Vagina (tissue), 2 donors: ENCODE measurements at regions not wholly inside any gene's neighbourhood (a gene's known extent, or its start where the extent isn't known, plus 50 kb on each side); places are given as distances from the start of the nearest gene placed in this dataset.

Experiments
- DNase-seq, 2 donors: peaks; one replicate each; pipeline ENCODE4 v3.0.0-alpha.2; 2017; ENCODE audit errors: extremely low spot score in 2 of 2
- H3K27ac ChIP-seq: fragments of 200-600 bp; sonication (generic); one replicate; pipeline ENCODE4 v1.5.1; 2019
- H3K27me3 ChIP-seq: fragments of 200-600 bp; sonication (generic); one replicate; pipeline ENCODE4 v1.5.1; 2019
- H3K36me3 ChIP-seq, 2 donors: fragments of 200-600 bp; sonication (generic); one replicate each; pipeline ENCODE4 v1.5.1; 2017 to 2019
- H3K4me1 ChIP-seq: fragments of 200-600 bp; sonication (generic); one replicate; pipeline ENCODE4 v1.5.1; 2019
- H3K4me3 ChIP-seq, 2 donors: fragments of 200-600 bp; sonication (generic); 1 replicate in 1 of 2; 2 replicates in 1 of 2; pipeline ENCODE4 v1.5.1; 2016 to 2019
- H3K9me3 ChIP-seq: fragments of 200-600 bp; sonication (generic); one replicate; pipeline ENCODE4 v1.5.1; 2019
- CTCF ChIP-seq, 3 experiments: fragments of 450-650 bp in 2 of 3; fragments of 200-600 bp in 1 of 3; sonication (generic) in 1 of 3; IDR thresholded peaks; one replicate each; pipeline ENCODE4 v1.5.1; 2017 to 2019; ENCODE audit warnings: antibody characterized with exemption in 3 of 3, mild to moderate bottlenecking in 2 of 3, moderate library complexity in 2 of 3
- POLR2A ChIP-seq, 2 donors: fragments of 450-650 bp; IDR thresholded peaks; one replicate each; pipeline ENCODE4 v1.6.1; 2017; ENCODE audit warnings: antibody characterized with exemption in 2 of 2, mild to moderate bottlenecking in 2 of 2, moderate library complexity in 2 of 2
- POLR2AphosphoS5 ChIP-seq, 2 donors: sonication (generic); formaldehyde crosslinking; IDR thresholded peaks; one replicate each; pipeline ENCODE4 v1.9.0; 2017; ENCODE audit warnings: antibody characterized with exemption in 2 of 2, mild to moderate bottlenecking in 2 of 2, low read depth in 1 of 2; ENCODE audit not compliant: insufficient read depth in 1 of 2
- intact Hi-C: fragments of 100-400 bp; cut with DNase I; formaldehyde crosslinking; loops from one replicate; pipeline ENCODE4 v1.15.1; 2023

DNA sequence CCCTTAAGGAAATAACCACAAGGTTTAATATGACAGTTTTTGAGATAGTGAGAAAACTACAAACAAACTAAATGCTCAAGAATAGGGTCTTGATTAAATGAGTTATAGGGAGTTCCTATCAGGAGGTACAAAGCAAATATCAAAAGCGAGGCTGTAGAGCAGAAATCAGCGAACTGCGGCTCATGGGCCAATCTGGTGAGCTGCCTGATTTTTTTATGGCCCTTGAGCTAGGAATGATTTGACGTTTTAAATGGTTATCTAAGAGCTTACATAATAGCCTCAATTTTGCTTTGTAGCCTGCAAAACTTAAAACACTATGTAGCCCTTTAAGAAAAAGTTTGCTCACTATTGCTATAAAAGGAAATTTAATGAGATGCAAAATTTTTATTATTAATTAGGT is 62.2 kb downstream of the XCL2 start:
- H3K27ac ChIP-seq: peak overlapping the region; percentile 46
- no peaks in the 10 kb centered on the region for H3K9me3 ChIP-seq
- TF ChIP-seq POLR2AphosphoS5 (IDR thresholded peaks at IDR 0.05; ENCODE audit: insufficient read depth in 1 of 2, low read depth in 1 of 2) (no peak), POLR2A (IDR thresholded peaks at IDR 0.05) (no peak), CTCF (IDR thresholded peaks at IDR 0.05) (no peak)
- intact Hi-C loops: no loop called here
- H3K4me1 ChIP-seq: peaks cover 13% of the 10 kb centered on the region
- DNase-seq: no peak
- H3K27me3 ChIP-seq: no peaks in the 10 kb centered on the region
- no peaks in the 10 kb centered on the region for H3K36me3 ChIP-seq
- H3K4me3 ChIP-seq: no peak overlapping the region

DNA sequence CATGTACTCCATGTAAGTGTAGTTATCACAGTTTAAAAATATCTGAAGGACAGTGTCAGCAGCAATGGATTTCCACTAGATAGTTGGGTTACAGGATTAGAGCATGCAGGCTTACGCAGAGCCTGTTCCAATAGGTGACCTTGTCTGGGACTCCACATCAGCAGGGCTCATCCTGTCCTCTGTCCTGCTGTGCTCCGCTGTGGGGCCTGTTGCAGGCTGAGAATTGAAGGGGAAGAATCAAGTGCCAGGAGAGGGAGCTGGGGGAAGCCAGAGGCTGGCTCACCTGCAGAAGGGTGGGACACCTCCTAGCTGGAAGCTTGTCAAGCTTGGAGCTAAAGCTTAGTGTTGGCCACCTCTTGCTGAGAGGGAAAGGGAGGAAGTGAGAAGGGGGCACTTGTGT is 62.8 kb downstream of the XCL2 start:
- TF ChIP-seq POLR2AphosphoS5 (IDR thresholded peaks at IDR 0.05; ENCODE audit: insufficient read depth in 1 of 2, low read depth in 1 of 2): no peak
- TF ChIP-seq CTCF (IDR thresholded peaks at IDR 0.05): no peak
- no peak for TF ChIP-seq POLR2A (IDR thresholded peaks at IDR 0.05)
- H3K27ac ChIP-seq: peak overlapping the region; percentile 46
- H3K4me3 ChIP-seq: no peak overlapping the region
- no peaks in the 10 kb centered on the region for H3K36me3 ChIP-seq
- peaks cover 13% of the 10 kb centered on the region for H3K4me1 ChIP-seq
- no peaks in the 10 kb centered on the region for H3K9me3 ChIP-seq
- intact Hi-C loops: no loop called here
- H3K27me3 ChIP-seq: no peaks in the 10 kb centered on the region
- DNase-seq: no peak

DNA sequence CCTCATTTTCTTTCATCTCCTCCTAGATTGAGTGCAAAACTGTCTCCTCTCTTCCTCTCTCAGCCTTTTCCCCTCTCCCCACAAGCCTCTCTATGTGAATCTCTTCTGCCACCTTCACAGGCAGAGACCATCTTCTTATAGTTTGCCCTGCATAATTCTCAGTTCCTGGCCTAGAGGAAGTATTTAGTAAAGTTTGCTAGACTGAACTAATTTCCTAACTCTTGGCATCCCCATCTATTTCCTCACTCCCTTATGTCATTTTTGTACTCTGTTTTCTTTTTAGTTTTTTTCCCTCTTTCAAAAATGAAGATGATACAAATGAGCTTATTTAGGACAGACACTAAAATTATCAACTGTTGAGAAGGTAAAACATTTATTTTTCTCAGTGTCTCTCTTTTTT is 66.0 kb downstream of the XCL2 start:
- Histone ChIP-seq H3K27ac (no peak overlapping the region), H3K4me1 (peaks cover 13% of the 10 kb centered on the region), H3K4me3 (no peak overlapping the region), H3K27me3 (no peaks in the 10 kb centered on the region), H3K36me3 (no peaks in the 10 kb centered on the region), H3K9me3 (no peaks in the 10 kb centered on the region)
- intact Hi-C loops: no loop called here
- TF ChIP-seq POLR2A (IDR thresholded peaks at IDR 0.05): no peak
- no peak for DNase-seq

GRCh38 chr1:168476588-168477385 is 67.0 kb downstream of the XCL2 start:
- H3K4me1 ChIP-seq: peaks cover 7% of the 10 kb centered on the region
- H3K9me3 ChIP-seq: no peaks in the 10 kb centered on the region
- DNase-seq: no peak
- H3K4me3 ChIP-seq: no peak overlapping the region
- H3K27ac ChIP-seq: no peak overlapping the region
- H3K36me3 ChIP-seq: no peaks in the 10 kb centered on the region
- H3K27me3 ChIP-seq: no peaks in the 10 kb centered on the region
- intact Hi-C loops: no loop called here
- TF ChIP-seq POLR2AphosphoS5 (IDR thresholded peaks at IDR 0.05; ENCODE audit: insufficient read depth in 1 of 2, low read depth in 1 of 2) (no peak), POLR2A (IDR thresholded peaks at IDR 0.05) (no peak), CTCF (IDR thresholded peaks at IDR 0.05) (no peak)

GRCh38 chr1:168474322-168474721 is 69.5 kb downstream of the XCL2 start:
- Histone ChIP-seq H3K27me3 (no peaks in the 10 kb centered on the region), H3K4me3 (no peak overlapping the region), H3K9me3 (no peaks in the 10 kb centered on the region), H3K36me3 (no peaks in the 10 kb centered on the region), H3K27ac (no peak overlapping the region), H3K4me1 (peaks cover 17% of the 10 kb centered on the region)
- no peak for TF ChIP-seq POLR2A (IDR thresholded peaks at IDR 0.05)
- TF ChIP-seq POLR2AphosphoS5 (IDR thresholded peaks at IDR 0.05; ENCODE audit: insufficient read depth in 1 of 2, low read depth in 1 of 2): no peak
- no peak for TF ChIP-seq CTCF (IDR thresholded peaks at IDR 0.05)
- intact Hi-C loops: no loop called here
- DNase-seq: no peak
